Pons (tissue), 1 donor: ENCODE measurements at regions not wholly inside any gene's neighbourhood (a gene's known extent, or its start where the extent isn't known, plus 50 kb on each side); places are given as distances from the start of the nearest gene placed in this dataset.
"Not testable (repeated sequence)": the region's sequence is repeated elsewhere in the genome, so short reads cannot be mapped to it uniquely, and the experiment has no call there.

Experiments used
- DNase-seq: peaks from one replicate; pipeline ENCODE4 v3.0.0-alpha.2; 2016; ENCODE audit warnings: low spot score

DNA sequence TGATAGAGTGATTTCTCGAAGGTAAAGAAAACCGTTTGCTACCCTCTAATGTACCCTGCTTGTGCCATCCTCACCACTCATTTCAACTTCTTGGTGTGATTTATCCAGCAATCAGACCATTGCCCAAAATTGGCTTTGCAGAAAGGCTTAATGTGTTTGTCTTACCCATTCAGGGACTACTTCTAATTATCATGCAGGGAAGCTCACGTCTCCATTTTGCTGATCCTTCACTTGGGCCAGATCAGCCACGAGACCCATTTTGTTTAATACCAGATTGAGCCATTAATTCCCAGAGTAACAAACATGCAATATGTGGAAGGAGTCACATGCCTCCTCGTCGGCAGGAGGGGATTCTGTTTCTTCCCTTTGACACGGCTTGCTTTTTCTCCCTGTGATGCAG, 51.1 kb upstream of the CRY1 start:
- no peak for DNase-seq

DNA sequence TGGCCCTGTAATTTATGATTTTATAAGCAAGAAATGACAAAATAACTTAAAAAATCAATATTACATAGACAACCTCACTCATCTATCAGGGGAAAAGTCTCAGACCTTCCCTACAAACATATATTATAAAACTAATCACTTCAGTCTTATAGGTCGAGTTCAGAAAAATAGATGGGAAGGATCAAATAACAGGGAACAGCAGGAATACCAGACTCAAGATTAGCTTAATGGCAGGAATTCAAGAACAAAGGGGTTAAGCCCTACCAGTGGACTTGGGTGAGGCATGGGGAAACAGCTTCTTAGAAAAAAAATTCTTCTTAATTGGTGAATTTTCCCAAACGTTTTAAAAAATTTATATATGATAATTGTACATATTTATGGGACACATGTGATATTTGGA, 51.6 kb upstream of the CRY1 start:
- DNase-seq: no peak

DNA sequence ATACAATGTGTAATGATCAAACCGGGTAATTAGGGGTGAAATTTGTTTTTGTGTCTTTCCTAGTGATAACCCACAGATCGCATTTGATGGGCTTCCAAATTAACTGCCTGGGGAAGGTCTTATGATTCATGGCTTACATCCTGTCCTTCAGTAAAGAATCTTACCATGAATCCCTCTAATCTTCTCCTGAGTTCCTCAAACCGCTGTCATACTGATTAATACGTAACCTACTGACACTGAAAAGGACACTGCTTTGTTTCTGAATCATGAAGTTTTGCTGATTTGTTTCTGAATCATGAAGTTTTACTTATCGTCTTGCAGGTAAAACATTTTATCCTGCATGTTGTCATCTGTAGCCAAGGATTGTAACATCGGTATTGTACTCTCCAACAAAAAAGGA, 52.0 kb upstream of the CRY1 start:
- no peak for DNase-seq

DNA sequence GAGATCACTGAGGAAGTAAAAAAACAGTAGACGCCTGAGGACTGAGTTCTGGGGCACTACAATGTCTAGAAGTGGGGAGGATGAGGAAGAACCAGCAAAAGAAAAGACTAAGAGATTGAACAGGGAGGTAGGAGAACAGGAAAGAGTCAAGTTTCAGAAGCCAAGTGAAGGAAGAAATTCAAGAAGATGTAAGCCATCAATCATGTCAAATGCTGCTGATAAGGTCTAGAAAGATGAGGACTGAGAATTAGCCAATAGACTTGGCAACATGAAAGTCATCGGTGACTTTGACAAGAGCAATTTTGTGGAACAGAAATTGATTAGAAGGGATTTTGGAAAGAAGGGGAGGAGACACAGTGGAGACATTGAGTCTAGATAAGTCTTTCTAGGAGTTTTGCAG, 54.8 kb upstream of the CRY1 start:
- DNase-seq: no peak

DNA sequence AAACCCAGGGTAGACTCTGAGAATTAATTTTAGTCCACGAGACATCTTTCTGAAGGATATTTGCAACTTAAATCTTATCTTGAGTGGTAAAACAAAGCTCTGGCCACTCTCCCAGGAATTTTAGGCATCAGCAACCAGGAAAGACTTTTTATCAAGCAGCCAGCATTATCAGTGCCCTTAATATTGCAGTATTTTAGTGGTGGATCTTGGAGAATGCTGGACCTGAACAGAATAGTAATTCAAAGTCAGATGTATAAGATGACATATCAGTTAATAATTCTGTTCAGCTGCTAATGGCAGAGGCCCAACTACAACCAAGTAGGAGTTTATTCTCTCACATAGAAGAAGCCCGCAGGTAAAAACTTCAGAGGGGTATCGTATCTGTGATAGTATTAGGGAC, 59.0 kb upstream of the CRY1 start:
- no peak for DNase-seq

DNA sequence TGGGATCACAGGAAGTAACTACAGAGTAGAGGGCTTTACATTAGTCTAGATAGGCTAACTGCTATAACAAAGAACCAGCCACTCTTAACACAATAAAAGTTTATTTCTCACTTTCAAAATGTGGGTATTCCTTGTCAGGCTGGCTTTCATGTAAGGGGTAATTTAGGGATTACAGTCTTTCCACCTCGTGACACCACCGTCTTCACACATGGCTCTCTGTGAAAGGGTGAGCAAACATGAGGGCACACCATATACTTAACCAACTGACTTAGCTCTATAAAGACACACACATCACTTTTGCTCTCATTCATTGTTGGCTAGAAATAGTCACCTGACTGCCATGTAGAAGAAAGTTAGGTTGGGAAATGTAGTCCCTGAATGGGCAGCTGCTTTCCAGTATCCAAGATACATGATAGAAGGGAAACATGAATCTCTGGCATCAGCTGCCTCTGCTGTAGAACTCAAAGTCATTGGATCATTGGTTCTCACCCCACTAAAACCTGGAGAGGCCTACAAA, 66.1 kb upstream of the CRY1 start:
- no peak for DNase-seq

DNA sequence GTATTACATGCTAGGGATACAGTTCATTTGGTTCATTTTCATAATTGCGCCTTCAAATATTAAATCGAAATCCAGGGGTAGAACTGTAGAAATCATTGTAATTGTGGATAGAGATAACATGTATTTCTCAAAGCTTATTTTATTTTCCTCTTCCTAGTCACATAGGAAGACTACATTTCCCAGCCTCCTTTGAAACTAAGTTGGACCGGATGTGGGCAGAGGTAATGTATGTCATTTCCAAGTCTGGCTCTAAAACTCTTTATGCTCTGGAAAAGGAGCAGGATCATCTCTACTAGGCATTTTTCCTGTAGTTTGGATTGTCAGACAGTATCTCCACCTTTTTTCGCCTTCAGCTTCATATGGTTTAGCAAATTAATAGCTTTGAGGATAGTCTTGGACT, 70.1 kb upstream of the CRY1 start:
- no peak for DNase-seq

DNA sequence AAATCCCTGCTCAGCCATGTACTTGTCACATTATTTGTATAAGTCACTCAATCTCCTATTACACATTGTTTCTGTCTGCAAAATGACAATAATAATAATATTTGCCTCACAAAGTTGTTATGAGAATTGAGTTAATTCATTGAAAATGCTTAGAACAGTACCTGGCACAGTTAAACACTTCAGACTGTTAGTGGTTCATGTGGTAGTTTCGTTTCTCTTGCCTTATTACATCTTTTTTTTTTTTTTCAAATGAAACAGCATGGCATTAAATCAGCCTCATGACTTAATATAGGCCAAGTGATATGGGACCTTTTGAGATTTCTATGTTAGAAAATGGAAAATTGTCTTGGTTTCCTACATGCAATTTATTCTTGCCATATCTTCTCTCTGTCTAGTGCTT, 71.0 kb upstream of the CRY1 start:
- DNase-seq: no peak

DNA sequence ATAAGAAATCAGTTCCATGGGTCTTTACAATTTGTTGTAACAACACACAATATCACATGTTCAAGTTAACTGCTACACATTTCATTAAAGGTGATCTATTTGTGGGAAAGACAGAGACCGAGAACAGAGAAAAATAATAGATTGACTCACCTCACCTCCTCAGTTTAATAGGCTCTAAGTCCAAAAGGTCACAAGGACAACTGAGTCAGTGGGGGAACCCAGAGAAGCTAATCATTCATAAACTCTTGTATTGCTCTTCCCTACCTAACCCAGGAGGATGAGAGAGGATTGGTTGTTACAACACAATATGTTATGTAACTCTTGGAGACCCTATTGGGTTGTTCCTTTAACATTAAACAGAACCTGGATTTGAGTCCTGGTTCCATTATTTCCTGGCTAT, 72.2 kb upstream of the CRY1 start:
- DNase-seq: no peak

DNA sequence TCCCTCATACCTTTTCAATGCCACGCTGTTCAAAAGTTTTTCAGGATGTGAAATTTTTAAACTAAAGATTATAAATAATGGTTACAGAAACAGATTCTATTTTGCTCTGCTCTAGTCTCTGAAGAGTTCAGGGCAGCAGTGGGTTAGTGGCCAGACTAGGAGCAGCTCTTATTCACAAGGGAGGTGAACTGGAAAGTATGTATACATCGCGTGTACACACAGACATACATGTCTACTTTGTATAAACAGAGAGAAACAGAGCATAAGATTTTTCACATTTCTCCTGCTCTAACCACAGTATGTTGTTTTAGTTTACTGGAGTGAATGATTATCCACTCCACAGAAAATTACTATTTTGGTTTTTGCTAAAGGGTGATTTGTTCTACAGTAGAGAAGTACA, 74.4 kb upstream of the CRY1 start:
- DNase-seq: no peak

DNA sequence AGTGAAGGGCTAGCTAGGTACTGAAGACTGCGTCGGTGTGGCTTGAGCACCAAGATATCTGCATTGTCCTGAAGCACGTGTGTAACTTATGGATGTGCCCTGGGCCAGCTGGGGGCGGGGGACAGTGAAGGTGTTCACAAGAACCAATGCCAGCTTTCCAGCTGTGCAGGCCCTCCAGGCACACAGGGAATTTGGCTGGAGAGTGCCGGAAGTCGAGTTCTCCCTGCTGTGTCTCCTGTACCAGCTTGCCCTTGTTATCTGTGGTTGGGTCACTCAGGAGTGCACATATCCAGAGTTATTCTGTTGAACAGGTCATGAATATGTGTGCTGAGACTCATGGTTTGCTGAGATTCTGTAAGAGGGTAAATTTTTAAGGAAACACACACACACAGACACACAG, 75.9 kb upstream of the CRY1 start:
- no peak for DNase-seq

DNA sequence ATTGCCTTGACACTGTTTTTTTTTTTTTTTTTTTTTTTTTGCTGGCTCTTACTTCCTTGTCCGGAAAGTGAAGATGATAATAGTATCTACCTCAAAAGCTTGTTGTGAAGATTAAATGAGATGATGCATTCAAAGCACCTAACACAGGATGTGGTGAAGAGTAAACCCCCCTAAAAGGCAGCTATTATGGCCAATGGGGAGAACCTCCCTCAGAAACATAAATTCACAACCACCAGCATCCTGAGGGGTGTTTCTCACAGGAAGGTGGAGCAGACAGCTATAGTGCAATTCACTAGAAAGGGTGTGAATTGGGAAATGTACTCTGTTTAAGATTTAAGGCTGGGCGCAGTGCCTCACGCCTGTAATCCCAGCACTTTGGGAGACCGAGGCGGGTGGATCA, 85.4 kb upstream of the CRY1 start:
- DNase-seq: no peak

DNA sequence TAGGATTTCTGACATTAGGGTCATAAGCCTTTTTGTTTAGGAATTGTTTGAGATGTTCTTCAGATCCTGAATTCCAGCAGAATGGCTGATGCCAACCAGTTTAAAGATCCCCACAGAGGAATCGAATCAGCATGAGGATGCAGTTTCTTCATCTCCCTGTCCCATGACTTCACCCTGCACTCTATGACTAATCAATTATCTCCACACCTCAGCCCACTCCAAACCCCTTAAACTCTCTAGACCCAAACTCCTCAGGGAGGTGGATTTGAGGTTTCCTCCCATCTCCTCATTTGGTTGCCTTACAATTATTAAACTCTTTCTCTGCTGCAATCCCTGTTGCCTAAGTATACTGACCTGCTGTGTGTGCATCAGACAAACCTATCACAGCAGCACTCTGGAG, 86.5 kb upstream of the CRY1 start:
- no peak for DNase-seq

DNA sequence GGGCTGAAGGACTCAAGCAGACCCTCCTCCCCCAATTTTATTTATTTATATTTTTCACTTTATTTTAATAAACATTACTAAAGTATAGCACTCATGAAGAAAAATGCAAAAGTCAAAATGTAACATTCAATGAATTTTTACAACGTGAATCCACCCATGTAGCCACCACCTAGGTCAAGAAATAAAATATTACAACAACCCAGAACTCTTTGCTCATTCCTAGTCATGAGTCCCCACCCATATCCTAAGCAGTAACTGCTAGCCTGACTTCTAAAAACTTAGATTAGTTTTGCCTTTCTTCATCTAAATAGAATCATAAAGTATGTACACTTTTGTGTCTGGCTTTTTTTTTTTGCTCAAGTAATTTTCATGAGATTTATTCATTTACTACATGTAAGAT, 86.9 kb upstream of the CRY1 start:
- no peak for DNase-seq

DNA sequence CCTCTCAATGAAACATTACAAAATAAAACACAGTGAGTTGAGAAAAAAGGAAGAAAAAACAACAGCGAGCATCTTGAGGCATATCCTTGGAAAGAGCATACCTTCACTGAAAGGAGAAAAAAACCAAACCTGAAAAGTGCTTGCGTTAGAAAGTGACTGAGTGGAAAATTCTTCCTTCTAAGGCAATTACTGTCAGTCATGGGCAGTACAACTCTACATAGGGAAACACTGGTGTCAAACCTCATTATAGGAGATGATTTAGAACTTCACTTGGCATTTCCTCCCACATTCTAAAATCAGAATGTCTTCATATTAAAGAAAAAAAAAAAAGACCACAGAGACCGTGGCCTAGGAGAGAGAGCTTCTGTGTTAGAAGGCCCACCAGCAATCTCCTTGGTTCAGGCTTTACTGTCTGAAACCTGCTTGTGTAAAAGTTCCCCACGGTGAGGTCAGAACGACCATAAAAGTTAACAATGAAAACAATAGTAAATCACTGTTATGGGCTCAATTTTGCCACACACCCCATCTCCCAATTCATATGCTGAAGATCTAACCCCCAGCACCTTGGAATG, 91.1 kb upstream of the CRY1 start:
- no peak for DNase-seq

DNA sequence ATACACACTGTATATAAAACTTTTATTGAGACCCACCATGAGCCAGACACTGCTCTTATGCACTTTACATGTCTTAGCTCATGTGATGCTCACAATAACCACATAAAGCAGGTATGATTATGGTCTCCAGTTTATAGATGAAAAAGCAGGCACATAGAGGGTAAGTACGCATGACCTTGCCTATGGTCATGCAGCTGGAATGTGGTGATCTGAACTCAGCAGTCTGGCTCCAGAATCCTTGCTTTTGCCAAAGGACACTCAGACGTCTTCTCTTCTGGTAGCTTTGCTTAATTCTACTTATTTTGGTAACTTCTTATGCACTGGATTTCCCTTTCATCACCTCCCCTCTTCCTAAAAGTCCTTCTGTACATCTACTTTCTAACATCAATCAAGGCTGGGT, 103.3 kb upstream of the CRY1 start:
- DNase-seq: no peak

DNA sequence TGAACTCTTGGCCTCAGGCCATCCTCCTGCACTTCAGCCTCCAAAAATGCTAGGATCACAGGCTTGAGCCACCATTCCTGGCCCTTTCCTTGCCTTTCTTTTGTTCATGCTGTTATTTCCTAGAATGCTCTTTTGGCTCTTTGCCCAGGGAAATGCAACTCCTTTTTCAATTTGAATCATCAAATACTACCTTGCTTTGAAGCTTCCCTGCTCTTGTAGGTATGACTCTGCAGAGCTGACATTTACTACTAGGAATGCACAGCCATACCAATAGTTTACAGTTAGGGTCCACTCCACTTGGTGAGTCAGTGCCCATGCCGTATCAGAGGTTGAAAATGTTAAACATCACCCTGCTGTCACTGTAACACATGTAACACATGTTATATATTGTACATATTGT, 107.0 kb upstream of the CRY1 start:
- DNase-seq: peak; percentile 3

DNA sequence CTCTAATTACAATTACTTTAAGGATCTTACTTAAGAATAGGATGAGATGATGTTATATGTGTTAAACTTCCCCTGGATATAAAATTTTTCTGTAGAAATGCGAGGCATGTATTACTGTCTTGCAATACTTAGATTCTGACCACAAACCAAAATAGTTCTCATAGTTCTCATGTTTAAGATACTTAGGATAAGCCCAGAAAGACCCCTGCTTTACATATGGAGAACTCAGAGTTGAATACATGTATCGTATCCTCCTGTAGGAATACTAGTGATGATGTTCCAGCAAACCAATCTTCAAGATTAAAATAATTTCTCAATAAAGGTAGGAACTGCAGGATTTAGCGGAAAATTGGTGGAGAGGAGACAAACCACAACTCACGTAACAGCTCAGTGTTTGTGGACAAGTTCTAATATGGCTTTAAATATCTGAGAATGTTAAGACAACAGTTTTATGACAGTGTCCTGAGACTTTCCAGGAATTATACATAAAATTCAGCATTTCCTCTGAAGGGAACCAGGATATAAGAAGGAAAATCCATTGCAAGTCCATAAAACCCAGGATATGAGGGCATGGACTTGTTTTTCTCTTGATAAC, 114.7 kb upstream of the CRY1 start:
- no peak for DNase-seq

DNA sequence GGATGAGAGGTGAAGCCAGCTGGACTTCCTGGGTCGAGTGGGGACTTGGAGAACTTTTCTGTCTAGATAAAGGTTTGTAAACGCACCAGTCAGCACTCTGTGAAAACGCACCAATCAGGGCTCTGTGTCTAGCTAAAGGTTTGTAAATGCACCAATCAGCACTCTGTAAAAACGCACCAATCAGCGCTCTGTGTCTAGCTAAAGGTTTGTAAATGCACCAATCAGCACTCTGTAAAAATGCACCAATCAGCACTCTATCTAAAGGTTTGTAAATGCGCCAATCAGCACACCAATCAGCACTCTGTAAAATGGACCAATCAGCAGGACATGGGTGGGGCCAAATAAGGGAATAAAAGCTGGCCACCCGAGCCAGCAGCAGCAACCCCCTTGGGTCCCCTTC, 116.4 kb upstream of the CRY1 start:
- not testable (repeated sequence) for DNase-seq

DNA sequence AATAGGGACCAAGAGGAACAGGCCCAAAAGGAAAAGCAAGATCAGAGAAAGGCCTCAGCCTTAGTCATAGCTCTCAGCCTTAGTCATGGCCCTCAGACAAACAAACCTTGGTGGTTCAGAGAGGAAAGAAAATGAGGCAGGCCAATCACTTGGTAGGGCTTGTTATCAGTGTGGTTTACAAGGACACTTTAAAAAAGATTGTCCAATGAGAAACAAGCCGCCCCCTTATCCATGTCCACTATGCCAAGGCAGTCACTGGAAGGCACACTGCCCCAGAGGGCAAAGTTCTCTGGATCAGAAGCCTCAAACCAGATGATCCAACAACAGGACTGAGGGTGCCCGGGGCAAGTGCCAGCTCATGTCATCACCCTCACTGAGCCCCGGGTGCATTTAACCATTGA, 121.0 kb upstream of the CRY1 start:
- DNase-seq: not testable (repeated sequence)

DNA sequence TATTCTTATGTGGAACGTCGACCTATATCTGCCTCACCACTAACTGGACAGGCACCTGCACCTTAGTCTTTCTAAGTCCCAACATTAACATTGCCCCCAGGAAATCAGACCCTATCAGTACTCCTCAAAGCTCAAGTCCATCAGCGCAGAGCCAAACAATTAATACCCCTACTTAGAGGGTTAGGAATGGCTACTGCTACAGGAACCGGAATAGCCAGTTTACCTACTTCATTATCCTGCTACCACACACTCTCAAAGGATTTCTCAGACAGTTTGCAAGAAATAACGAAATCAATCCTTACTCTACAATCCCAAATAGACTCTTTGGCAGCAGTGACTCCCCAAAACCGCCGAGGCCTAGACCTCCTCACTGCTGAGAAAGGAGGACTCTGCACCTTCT, 123.1 kb upstream of the CRY1 start:
- DNase-seq: not testable (repeated sequence)

DNA sequence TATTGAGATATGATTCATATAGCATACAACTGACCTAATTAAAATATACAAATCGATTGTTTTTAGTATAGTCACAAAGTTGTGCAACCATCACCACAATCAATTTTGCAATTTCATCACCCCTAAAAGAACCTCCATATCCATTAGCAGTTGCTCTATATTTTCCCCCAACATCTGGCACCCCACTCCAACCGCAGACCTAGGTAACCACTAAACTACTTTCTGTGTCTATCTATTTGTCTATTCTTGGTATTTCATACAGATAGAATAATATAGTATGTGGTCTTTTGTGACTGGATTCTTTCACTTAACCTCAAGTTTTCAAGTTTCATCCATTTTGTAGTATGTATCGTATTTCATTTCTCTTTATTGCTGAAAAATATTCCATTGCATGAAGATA, 126.0 kb upstream of the CRY1 start:
- no peak for DNase-seq

DNA sequence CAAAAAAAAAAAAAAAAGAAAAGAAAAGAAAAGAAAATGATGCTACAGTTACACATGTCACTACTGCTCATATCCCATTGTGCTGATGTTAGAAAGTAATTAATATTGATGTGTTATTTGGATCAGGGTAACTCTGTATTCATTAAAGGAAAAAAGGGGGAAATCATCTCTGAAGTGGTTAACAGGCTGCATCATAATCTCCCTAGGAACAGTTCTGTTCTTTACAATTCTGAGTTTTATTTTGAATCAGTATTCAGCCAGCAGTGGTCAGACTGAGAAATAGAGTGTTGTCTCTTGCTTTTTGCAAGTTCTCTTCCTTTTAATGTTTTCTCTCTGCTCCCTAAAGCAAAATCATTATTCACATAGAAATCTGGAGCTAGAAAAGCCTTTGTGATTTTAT, 128.6 kb upstream of the CRY1 start:
- no peak for DNase-seq

DNA sequence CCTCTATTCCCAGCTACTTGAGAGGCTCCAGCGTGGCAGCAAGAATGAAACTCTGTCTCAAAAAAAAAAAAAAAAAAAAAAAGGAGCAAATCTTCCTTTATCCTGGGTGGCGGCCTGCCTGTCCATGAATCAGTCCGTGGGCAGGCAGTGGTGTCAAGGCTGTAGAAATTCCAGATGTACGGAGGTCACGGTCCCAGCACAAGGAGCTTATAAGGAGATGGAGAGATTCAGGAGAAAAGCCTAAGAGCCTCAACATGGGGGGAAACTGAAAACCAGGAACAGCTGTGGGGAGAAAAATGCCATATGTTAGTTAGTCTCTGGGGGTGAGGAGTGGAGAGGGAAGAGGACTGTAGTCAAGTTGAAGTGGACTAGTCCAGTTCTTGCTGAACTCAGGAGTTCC, 130.5 kb upstream of the CRY1 start:
- DNase-seq: no peak
